ENCODE measurements at regions not wholly inside any gene's neighbourhood (a gene's known extent, or its start where the extent isn't known, plus 50 kb on each side); places are given as distances from the start of the nearest gene placed in this dataset.

GRCh38 chr3:14279626-14280061 is 101.0 kb downstream of the LSM3 start:
- TF ChIP-seq, protein P1, sequence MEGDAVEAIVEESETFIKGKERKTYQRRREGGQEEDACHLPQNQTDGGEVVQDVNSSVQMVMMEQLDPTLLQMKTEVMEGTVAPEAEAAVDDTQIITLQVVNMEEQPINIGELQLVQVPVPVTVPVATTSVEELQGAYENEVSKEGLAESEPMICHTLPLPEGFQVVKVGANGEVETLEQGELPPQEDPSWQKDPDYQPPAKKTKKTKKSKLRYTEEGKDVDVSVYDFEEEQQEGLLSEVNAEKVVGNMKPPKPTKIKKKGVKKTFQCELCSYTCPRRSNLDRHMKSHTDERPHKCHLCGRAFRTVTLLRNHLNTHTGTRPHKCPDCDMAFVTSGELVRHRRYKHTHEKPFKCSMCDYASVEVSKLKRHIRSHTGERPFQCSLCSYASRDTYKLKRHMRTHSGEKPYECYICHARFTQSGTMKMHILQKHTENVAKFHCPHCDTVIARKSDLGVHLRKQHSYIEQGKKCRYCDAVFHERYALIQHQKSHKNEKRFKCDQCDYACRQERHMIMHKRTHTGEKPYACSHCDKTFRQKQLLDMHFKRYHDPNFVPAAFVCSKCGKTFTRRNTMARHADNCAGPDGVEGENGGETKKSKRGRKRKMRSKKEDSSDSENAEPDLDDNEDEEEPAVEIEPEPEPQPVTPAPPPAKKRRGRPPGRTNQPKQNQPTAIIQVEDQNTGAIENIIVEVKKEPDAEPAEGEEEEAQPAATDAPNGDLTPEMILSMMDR (IDR thresholded peaks at IDR 0.05; ENCODE audit: low read length) = no peak
- no peak for TF ChIP-seq EZH2 (optimal IDR thresholded peaks at IDR 0.05; ENCODE audit: low read depth, low read length)

Measured in MM.1S (cell line).